GM18873 (cell line): ENCODE measurements at regions not wholly inside any gene's neighbourhood (a gene's known extent, or its start where the extent isn't known, plus 50 kb on each side); places are given as distances from the start of the nearest gene placed in this dataset.

Experiments
- ATAC-seq: cut with Tn5 transposase; IDR thresholded peaks from one replicate; pipeline ENCODE4 v1.9.1; 2021; ENCODE audit warnings: mild to moderate bottlenecking, moderate library complexity, moderate number of reproducible peaks; ENCODE audit not compliant: unreplicated experiment, low FRiP score

GRCh38 chr2:121895723-121896571 lies 140.5 kb downstream of the TSN start:
- ATAC-seq: no peak

- ATAC-seq: peak; percentile 69
Measured at GRCh38 chr2:121897335-121897970, 142.0 kb downstream of the TSN start.

GRCh38 chr2:121898483-121898882 lies 143.0 kb downstream of the TSN start:
- ATAC-seq: no peak

GRCh38 chr2:121900391-121900790 lies 144.9 kb downstream of the TSN start:
- no peak for ATAC-seq

GRCh38 chr2:121902171-121902591 lies 146.7 kb downstream of the TSN start:
- ATAC-seq: no peak

GRCh38 chr2:121902616-121903015 lies 147.2 kb downstream of the TSN start:
- ATAC-seq: no peak

GRCh38 chr2:121903037-121903689 lies 147.7 kb downstream of the TSN start:
- ATAC-seq: no peak

GRCh38 chr2:121904656-121905055 lies 149.2 kb downstream of the TSN start:
- ATAC-seq: no peak

GRCh38 chr2:121905201-121905600 lies 149.8 kb downstream of the TSN start:
- no peak for ATAC-seq

GRCh38 chr2:121906170-121906569 lies 150.7 kb downstream of the TSN start:
- no peak for ATAC-seq

GRCh38 chr2:121907928-121908327 lies 152.5 kb downstream of the TSN start:
- ATAC-seq: no peak

GRCh38 chr2:121910139-121910538 lies 154.7 kb downstream of the TSN start:
- ATAC-seq: no peak

GRCh38 chr2:121911036-121911435 lies 155.6 kb downstream of the TSN start:
- ATAC-seq: no peak

GRCh38 chr2:121917143-121917542 lies 161.7 kb downstream of the TSN start:
- no peak for ATAC-seq

- ATAC-seq: no peak
Measured at GRCh38 chr2:121918231-121918630, 162.8 kb downstream of the TSN start.

- ATAC-seq: no peak
Measured at GRCh38 chr2:121919803-121920202, 164.4 kb downstream of the TSN start.

- ATAC-seq: no peak
Measured at GRCh38 chr2:121925466-121925865, 170.0 kb downstream of the TSN start.

GRCh38 chr2:121943285-121943684 lies 187.8 kb downstream of the TSN start:
- no peak for ATAC-seq

- no peak for ATAC-seq
Measured at GRCh38 chr2:121944072-121944831, 188.8 kb downstream of the TSN start.

GRCh38 chr2:121947674-121948073 lies 192.2 kb downstream of the TSN start:
- no peak for ATAC-seq

- ATAC-seq: no peak
Measured at GRCh38 chr2:121949271-121949670, 193.8 kb downstream of the TSN start.
